ENCODE measurements at regions not wholly inside any gene's neighbourhood (a gene's known extent, or its start where the extent isn't known, plus 50 kb on each side); places are given as distances from the start of the nearest gene placed in this dataset.

GRCh38 chr14:101292448-101292847 is 268.8 kb upstream of the DIO3 start:
- Histone ChIP-seq H3K4me1 (ENCODE audit: control insufficient read depth in 1 of 2, insufficient read depth in 2 of 2, low read length in 2 of 2) (no peaks in the 10 kb centered on the region), H3K4me2 (replicated peaks; ENCODE audit: extremely low read depth, low read length, poor library complexity, severe bottlenecking) (no peak overlapping the region), H2AFZ (ENCODE audit: insufficient read depth, low read depth, low read length, poor library complexity, severe bottlenecking) (no peak overlapping the region), H3K27ac (ENCODE audit: low read depth in 1 of 2, low read length in 2 of 2) (no peak overlapping the region), H3K27me3 (ENCODE audit: control insufficient read depth in 2 of 2, insufficient read depth in 2 of 2, low read length in 2 of 2) (no peaks in the 10 kb centered on the region), H3K9me3 (replicated peaks in 1 of 2; ENCODE audit: control insufficient read depth in 1 of 2, insufficient read depth in 1 of 2, low read length in 2 of 2) (peaks cover 0 to 13% of the 10 kb centered on the region in 2 donors), H3K4me3 (replicated peaks in 1 of 3; ENCODE audit: low read depth in 2 of 3, low read length in 3 of 3) (no peak overlapping the region), H4K20me1 (ENCODE audit: insufficient read depth, low read length) (no peaks in the 10 kb centered on the region), H3K79me2 (ENCODE audit: insufficient read depth, low read length) (no peaks in the 10 kb centered on the region), H3K36me3 (replicated peaks in 1 of 2; ENCODE audit: control insufficient read depth in 1 of 2, insufficient read depth in 2 of 2, low read length in 2 of 2) (no peaks in the 10 kb centered on the region), H3K9ac (ENCODE audit: insufficient read depth, low read length, poor library complexity, severe bottlenecking) (no peak overlapping the region)
- no peak for TF ChIP-seq CTCF (IDR thresholded peaks at IDR 0.05)
- no CpG with 5 or more reads among the region's 5 CpGs for WGBS (ENCODE audit: insufficient coverage)
- H3K4me3 Mint-ChIP-seq: no peak overlapping the region
- H3K27ac Mint-ChIP-seq: no peak overlapping the region
- H3K27me3 Mint-ChIP-seq (ENCODE audit: low read depth in 3 of 3): peaks cover 4 to 11% (median 7%) of the 10 kb centered on the region in 3 donors
- H3K36me3 Mint-ChIP-seq: no peaks in the 10 kb centered on the region
- H3K9me3 Mint-ChIP-seq: peaks cover 1 to 16% (median 10%) of the 10 kb centered on the region in 7 donors
- intact Hi-C loops (cut with micrococcal nuclease): no loop called here
- no peaks in the 10 kb centered on the region for H3K4me1 Mint-ChIP-seq
- no peak for DNase-seq

- H3K27ac Mint-ChIP-seq: no peak overlapping the region
- no peak for DNase-seq
- Histone ChIP-seq H3K27ac (ENCODE audit: low read depth in 1 of 2, low read length in 2 of 2) (no peak overlapping the region), H3K9ac (ENCODE audit: insufficient read depth, low read length, poor library complexity, severe bottlenecking) (no peak overlapping the region), H3K4me3 (replicated peaks in 1 of 3; ENCODE audit: low read depth in 2 of 3, low read length in 3 of 3) (no peak overlapping the region), H3K36me3 (replicated peaks in 1 of 2; ENCODE audit: control insufficient read depth in 1 of 2, insufficient read depth in 2 of 2, low read length in 2 of 2) (no peaks in the 10 kb centered on the region), H2AFZ (ENCODE audit: insufficient read depth, low read depth, low read length, poor library complexity, severe bottlenecking) (no peak overlapping the region), H3K4me2 (replicated peaks; ENCODE audit: extremely low read depth, low read length, poor library complexity, severe bottlenecking) (no peak overlapping the region), H3K27me3 (ENCODE audit: control insufficient read depth in 2 of 2, insufficient read depth in 2 of 2, low read length in 2 of 2) (no peaks in the 10 kb centered on the region), H3K4me1 (ENCODE audit: control insufficient read depth in 1 of 2, insufficient read depth in 2 of 2, low read length in 2 of 2) (no peaks in the 10 kb centered on the region), H4K20me1 (ENCODE audit: insufficient read depth, low read length) (no peaks in the 10 kb centered on the region), H3K79me2 (ENCODE audit: insufficient read depth, low read length) (no peaks in the 10 kb centered on the region), H3K9me3 (replicated peaks in 1 of 2; ENCODE audit: control insufficient read depth in 1 of 2, insufficient read depth in 1 of 2, low read length in 2 of 2) (peaks cover 0 to 13% of the 10 kb centered on the region in 2 donors)
- peaks cover 6 to 10% (median 7%) of the 10 kb centered on the region in 3 donors for H3K27me3 Mint-ChIP-seq (ENCODE audit: low read depth in 3 of 3)
- intact Hi-C loops (cut with micrococcal nuclease): no loop called here
- H3K36me3 Mint-ChIP-seq: no peaks in the 10 kb centered on the region
- no peak for TF ChIP-seq CTCF (IDR thresholded peaks at IDR 0.05)
- no peak overlapping the region for H3K4me3 Mint-ChIP-seq
- H3K4me1 Mint-ChIP-seq: no peaks in the 10 kb centered on the region
- peaks cover 4 to 21% (median 15%) of the 10 kb centered on the region in 7 donors for H3K9me3 Mint-ChIP-seq
Measured at GRCh38 chr14:101293605-101294004, 267.7 kb upstream of the DIO3 start.

All from CD14-positive monocyte (primary cell).